Panc1 (cell line): ENCODE measurements at regions not wholly inside any gene's neighbourhood (a gene's known extent, or its start where the extent isn't known, plus 50 kb on each side); places are given as distances from the start of the nearest gene placed in this dataset.

Experiments
- ATAC-seq: fragments of 200-7000 bp; cut with Tn5 transposase; 2 replicates; pipeline ENCODE4 v1.9.1; 2020; ENCODE audit warnings: mild to moderate bottlenecking, moderate library complexity
- BruUV-seq: library from RNA; stranded (reverse); fragments of 400-500 nt; replicated peaks from 2 replicates; lab custom pipeline; 2021; lab: Mats Ljungman, UMichigan
- CTCF ChIA-PET: fragments of 300-600 bp; sonication (Branson Sonifier 250); formaldehyde crosslinking; loops from one replicate; lab custom pipeline; 2022; ENCODE audit warnings: antibody characterized with exemption; lab: Charles Lee
- POLR2A ChIA-PET: fragments of 300-600 bp; sonication (Branson Sonifier 250); formaldehyde crosslinking; loops from one replicate; lab custom pipeline; 2022; ENCODE audit warnings: antibody characterized with exemption; lab: Charles Lee
- DNase-seq: peaks from one replicate; pipeline ENCODE4 v3.0.0-alpha.2; 2010; ENCODE audit warnings: low read depth, low spot score
- H3K27ac ChIP-seq: 2 replicates; pipeline ENCODE4 v1.5.1; 2011; ENCODE audit warnings: mild to moderate bottlenecking, low read length, inconsistent platforms
- H3K27me3 ChIP-seq: fragments of 200-500 bp; sonication (Bioruptor generic); 2 replicates; pipeline ENCODE4 v1.6.0; 2014; ENCODE audit warnings: low read length, inconsistent platforms; ENCODE audit not compliant: control insufficient read depth, insufficient read depth
- H3K36me3 ChIP-seq: fragments of 200-500 bp; sonication (Bioruptor generic); 2 replicates; pipeline ENCODE4 v1.5.1; 2014; ENCODE audit warnings: inconsistent platforms, mild to moderate bottlenecking, low read length, moderate library complexity; ENCODE audit not compliant: control insufficient read depth, insufficient read depth
- H3K4me1 ChIP-seq: 2 replicates; pipeline ENCODE4 v1.5.1; 2011; ENCODE audit warnings: inconsistent platforms, mild to moderate bottlenecking, low read length, moderate library complexity; ENCODE audit not compliant: control insufficient read depth, insufficient read depth
- H3K4me3 ChIP-seq, 2 experiments: 2 replicates each; pipeline ENCODE4 v1.5.1; 2011 to 2012; ENCODE audit warnings: low read depth in 2 of 2, low read length in 2 of 2, mild to moderate bottlenecking in 2 of 2, inconsistent platforms in 1 of 2, moderate library complexity in 1 of 2
- H3K9me3 ChIP-seq: fragments of 200-500 bp; sonication (Bioruptor generic); 2 replicates; pipeline ENCODE4 v1.5.1; 2014; ENCODE audit warnings: low read depth, mild to moderate bottlenecking, inconsistent platforms, low read length, moderate library complexity; ENCODE audit not compliant: control insufficient read depth, insufficient read depth
- POLR2AphosphoS5 ChIP-seq: IDR thresholded peaks from 2 replicates; pipeline ENCODE4 v1.6.1; 2012; ENCODE audit warnings: mild to moderate bottlenecking, low read depth, low read length, moderate library complexity
- SIN3A ChIP-seq: IDR thresholded peaks from 2 replicates; pipeline ENCODE4 v1.6.1; 2012; ENCODE audit warnings: low read depth, mild to moderate bottlenecking, low read length, moderate library complexity, borderline replicate concordance; ENCODE audit not compliant: insufficient read depth
- TCF7L2 ChIP-seq: IDR thresholded peaks from 2 replicates; pipeline ENCODE4 v1.6.1; 2011; ENCODE audit warnings: mild to moderate bottlenecking, low read depth, low read length, inconsistent platforms
- in situ Hi-C: cut with HindIII; loops from 2 replicates; pipeline ENCODE4 v1.10.0; 2016; ENCODE audit warnings: low sequenced_read_pairs, low pct_unique_long_range_greater_than_20kb
- intact Hi-C: fragments of 100-400 bp; cut with micrococcal nuclease; formaldehyde crosslinking; loops from one replicate; pipeline ENCODE4 v1.10.0; 2022; ENCODE audit not compliant: unreplicated experiment
- TF ChIP-seq, protein P1 (sequence below), 2 experiments: IDR thresholded peaks; 2 replicates each; pipeline ENCODE4 v1.6.1; 2011 to 2012; ENCODE audit warnings: low read depth in 2 of 2, control low read depth in 1 of 2, low read length in 1 of 2, mild to moderate bottlenecking in 1 of 2, moderate library complexity in 1 of 2; ENCODE audit not compliant: insufficient read depth in 1 of 2
- TF ChIP-seq, protein P2 (sequence below): fragments of 450-650 bp; IDR thresholded peaks from 2 replicates; pipeline ENCODE4 v1.5.1; 2017; ENCODE audit warnings: mild to moderate bottlenecking

DNA sequence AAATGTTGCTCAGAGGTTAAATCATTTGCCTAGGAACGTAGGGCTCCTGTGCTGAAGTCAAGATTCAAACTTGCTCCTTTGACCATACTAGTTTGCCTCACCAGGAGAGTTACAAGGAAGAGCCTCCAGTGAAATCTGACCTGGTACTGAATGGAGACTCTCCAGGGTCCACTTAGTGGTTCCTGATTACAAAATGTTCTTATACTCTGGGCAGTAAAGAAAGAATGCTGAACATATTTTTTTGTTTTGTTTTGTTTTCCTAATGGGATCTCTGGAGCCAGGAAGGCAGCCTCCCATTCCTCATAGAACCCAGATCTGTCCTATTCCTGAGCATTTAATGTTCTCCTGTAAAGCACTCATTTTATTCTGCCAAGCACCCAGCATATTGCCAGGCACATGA lies 256.5 kb upstream of the CLINT1 start:
- Histone ChIP-seq H3K9me3 (no peaks in the 10 kb centered on the region), H3K27me3 (no peaks in the 10 kb centered on the region; the same call in 1 of the 2 replicates), H3K4me1 (no peaks in the 10 kb centered on the region), H3K27ac (no peak overlapping the region), H3K4me3 (no peak overlapping the region), H3K36me3 (no peaks in the 10 kb centered on the region)
- ChIA-PET POLR2A (no interaction called here), CTCF (no interaction called here)
- BruUV-seq, result no TSS peak
- intact Hi-C loops, result no loop called here
- DNase-seq (no peak), ATAC-seq (no peak)
- in situ Hi-C loops, result no loop called here
- TF ChIP-seq TCF7L2 (no peak), SIN3A (no peak), POLR2AphosphoS5 (no peak)
- TF ChIP-seq, protein P1, sequence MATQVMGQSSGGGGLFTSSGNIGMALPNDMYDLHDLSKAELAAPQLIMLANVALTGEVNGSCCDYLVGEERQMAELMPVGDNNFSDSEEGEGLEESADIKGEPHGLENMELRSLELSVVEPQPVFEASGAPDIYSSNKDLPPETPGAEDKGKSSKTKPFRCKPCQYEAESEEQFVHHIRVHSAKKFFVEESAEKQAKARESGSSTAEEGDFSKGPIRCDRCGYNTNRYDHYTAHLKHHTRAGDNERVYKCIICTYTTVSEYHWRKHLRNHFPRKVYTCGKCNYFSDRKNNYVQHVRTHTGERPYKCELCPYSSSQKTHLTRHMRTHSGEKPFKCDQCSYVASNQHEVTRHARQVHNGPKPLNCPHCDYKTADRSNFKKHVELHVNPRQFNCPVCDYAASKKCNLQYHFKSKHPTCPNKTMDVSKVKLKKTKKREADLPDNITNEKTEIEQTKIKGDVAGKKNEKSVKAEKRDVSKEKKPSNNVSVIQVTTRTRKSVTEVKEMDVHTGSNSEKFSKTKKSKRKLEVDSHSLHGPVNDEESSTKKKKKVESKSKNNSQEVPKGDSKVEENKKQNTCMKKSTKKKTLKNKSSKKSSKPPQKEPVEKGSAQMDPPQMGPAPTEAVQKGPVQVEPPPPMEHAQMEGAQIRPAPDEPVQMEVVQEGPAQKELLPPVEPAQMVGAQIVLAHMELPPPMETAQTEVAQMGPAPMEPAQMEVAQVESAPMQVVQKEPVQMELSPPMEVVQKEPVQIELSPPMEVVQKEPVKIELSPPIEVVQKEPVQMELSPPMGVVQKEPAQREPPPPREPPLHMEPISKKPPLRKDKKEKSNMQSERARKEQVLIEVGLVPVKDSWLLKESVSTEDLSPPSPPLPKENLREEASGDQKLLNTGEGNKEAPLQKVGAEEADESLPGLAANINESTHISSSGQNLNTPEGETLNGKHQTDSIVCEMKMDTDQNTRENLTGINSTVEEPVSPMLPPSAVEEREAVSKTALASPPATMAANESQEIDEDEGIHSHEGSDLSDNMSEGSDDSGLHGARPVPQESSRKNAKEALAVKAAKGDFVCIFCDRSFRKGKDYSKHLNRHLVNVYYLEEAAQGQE (IDR thresholded peaks at IDR 0.05; ENCODE audit: insufficient read depth in 1 of 2, low read depth in 2 of 2, low read length in 1 of 2), result no peak
- TF ChIP-seq, protein P2, sequence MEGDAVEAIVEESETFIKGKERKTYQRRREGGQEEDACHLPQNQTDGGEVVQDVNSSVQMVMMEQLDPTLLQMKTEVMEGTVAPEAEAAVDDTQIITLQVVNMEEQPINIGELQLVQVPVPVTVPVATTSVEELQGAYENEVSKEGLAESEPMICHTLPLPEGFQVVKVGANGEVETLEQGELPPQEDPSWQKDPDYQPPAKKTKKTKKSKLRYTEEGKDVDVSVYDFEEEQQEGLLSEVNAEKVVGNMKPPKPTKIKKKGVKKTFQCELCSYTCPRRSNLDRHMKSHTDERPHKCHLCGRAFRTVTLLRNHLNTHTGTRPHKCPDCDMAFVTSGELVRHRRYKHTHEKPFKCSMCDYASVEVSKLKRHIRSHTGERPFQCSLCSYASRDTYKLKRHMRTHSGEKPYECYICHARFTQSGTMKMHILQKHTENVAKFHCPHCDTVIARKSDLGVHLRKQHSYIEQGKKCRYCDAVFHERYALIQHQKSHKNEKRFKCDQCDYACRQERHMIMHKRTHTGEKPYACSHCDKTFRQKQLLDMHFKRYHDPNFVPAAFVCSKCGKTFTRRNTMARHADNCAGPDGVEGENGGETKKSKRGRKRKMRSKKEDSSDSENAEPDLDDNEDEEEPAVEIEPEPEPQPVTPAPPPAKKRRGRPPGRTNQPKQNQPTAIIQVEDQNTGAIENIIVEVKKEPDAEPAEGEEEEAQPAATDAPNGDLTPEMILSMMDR, result no peak

DNA sequence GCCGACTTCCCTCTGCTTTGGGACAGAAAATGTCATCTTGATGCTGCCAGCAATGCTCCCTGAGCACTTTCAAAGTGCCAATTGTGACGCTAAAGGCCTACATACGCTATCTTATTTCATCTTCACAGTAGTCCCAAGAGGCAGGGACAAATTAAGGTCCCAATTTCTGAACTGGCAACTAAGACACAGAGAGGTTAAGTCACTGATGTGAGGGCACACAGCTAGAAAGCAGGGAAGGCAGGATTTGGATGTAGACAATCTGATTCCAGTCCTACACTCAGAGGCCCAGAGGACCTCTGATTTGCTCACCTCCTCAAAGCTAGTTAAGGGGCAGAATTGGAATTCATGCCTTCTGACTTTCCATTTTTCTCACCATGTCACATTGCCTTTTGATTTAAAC lies 249.2 kb upstream of the CLINT1 start:
- no peaks in the 10 kb centered on the region for H3K36me3 ChIP-seq
- in situ Hi-C loops (no loop called here), intact Hi-C loops (no loop called here)
- no peak overlapping the region for H3K27ac ChIP-seq
- no peak for DNase-seq
- BruUV-seq, result no TSS peak
- H3K4me1 ChIP-seq, result no peaks in the 10 kb centered on the region
- H3K9me3 ChIP-seq, result no peaks in the 10 kb centered on the region
- POLR2A ChIA-PET, result no interaction called here
- no peak for ATAC-seq
- no peaks in the 10 kb centered on the region; the same call in 1 of the 2 replicates for H3K27me3 ChIP-seq
- TF ChIP-seq, protein P2, result no peak
- no peak for TF ChIP-seq SIN3A
- no peak for TF ChIP-seq TCF7L2
- TF ChIP-seq, protein P1 (IDR thresholded peaks at IDR 0.05; ENCODE audit: insufficient read depth in 1 of 2, low read depth in 2 of 2, low read length in 1 of 2), result no peak
- TF ChIP-seq POLR2AphosphoS5, result no peak
- CTCF ChIA-PET, result no interaction called here
- H3K4me3 ChIP-seq, result no peak overlapping the region
